GM21576 (cell line): ENCODE measurements at regions not wholly inside any gene's neighbourhood (a gene's known extent, or its start where the extent isn't known, plus 50 kb on each side); places are given as distances from the start of the nearest gene placed in this dataset.

Experiments used
- ATAC-seq: cut with Tn5 transposase; IDR thresholded peaks from one replicate; pipeline ENCODE4 v1.9.1; 2021; ENCODE audit warnings: mild to moderate bottlenecking, moderate library complexity; ENCODE audit not compliant: unreplicated experiment

GRCh38 chr4:62292911-62293310 lies 1092.8 kb downstream of the ADGRL3 start:
- no peak for ATAC-seq

DNA sequence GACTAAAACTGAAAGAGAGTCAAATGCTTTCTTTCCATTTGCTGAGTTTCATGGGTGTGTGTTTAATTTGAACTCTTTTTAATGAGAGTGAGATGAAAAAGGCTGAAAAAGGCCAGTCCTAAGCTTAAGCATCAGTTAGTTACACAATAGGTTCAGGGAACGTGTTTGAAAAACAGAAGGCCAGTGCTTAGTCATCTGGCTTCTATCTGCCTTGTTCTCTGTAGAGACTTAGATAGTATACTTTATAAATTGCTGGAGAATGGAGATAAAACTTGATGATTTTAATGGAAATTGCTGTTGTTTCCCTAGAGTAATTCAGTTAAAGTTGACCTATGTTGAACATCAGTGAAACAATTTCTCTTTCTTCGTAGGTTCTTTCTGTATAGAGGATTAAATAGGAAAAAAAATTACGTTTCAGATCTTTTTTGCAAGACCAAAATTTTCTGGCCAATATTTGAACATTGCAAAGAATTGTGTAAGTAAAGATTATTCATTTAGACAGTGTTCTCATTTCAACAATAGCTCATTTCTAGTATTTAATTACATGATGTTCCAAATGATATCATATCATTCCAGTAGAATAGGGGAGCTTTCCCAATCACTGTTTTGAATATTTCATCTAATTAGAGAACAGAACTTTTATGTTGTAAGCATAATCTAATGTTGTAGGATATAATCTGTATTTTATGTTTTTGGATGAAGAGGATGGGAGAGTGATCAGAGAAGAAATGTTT lies 1088.8 kb downstream of the ADGRL3 start:
- no peak for ATAC-seq

GRCh38 chr4:62285026-62285425 lies 1084.9 kb downstream of the ADGRL3 start:
- no peak for ATAC-seq

- ATAC-seq: no peak
Measured at GRCh38 chr4:62279689-62280088, 1079.6 kb downstream of the ADGRL3 start.

DNA sequence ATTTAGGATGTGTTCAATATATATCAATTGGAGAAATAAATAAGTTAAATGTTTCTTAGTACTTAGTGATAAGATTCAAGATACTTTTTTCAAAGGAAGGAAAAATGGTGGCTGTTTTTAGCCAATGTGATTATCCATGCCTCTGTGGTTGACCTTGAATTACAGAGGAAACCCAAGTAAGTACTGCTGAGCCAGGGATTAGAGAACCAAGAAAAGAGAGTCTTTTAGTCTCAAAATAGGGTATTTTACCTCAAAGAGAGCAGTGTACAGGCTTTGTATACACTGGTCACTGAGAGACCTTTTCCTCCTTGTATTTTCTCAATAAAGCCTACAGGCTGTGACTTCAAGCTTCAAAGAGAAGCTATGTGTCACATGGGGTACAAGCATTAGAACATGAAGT lies 1075.3 kb downstream of the ADGRL3 start:
- ATAC-seq: no peak

- ATAC-seq: no peak
Measured at GRCh38 chr4:62274782-62275181, 1074.7 kb downstream of the ADGRL3 start.

DNA sequence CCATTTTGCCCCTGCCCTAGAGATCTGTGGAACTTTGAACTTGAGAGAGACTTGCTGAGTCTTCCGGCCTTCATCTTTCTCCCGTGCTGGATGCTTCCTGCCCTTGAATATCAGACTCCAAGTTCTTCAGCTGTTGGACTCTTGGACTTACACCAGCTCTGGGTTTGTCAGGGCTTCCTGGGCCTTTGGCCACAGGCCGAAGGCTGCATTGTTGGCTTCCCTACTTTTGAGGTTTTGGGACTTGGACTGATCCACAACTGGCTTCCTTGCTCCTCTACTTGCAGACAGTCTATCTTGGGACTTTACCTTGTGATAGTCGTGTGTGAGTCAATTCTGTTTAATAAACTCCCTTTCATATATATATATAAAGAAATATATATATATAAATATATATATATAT lies 1071.0 kb downstream of the ADGRL3 start:
- no peak for ATAC-seq

- ATAC-seq: no peak
Measured at GRCh38 chr4:62269918-62270317, 1069.8 kb downstream of the ADGRL3 start.

DNA sequence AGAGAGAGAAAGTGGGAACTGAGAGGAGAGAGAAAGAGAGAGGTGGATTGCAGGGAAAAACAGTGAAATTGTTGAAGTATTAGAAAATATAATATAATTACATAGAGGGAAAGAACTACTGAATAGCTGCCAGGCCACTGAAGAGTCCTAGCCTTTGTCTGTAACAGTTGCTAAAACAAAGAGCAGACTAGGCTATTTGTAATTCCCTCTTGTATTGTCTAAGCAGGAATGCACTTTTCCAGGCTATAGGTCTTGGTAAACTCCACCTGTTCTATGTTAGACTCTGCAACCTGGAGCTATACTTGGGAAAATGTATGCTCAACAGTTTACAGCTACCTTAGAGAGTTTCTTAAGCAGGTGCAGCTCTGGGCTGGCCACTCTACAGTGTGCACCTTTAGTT lies 1063.3 kb downstream of the ADGRL3 start:
- ATAC-seq: no peak

DNA sequence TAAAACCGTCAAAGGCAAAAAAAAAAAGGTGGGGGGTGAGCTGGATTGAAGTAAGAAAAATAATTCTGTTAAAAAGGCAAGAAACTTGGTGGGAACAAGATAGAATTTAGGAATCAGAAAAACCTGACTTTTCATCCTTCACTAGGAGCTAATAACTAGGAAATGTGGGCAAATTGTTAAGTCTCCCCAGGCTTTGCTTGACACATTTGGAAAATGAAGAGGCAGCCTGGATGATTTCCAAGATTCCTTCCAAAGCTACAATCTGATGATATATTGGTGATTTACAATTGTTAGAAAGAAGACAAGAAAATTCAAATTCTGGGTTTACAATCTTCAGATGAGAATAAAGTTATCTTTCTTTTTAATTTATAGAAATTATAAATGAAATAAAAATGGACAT lies 1062.5 kb downstream of the ADGRL3 start:
- ATAC-seq: no peak

GRCh38 chr4:62260254-62260653 lies 1060.1 kb downstream of the ADGRL3 start:
- ATAC-seq: no peak

DNA sequence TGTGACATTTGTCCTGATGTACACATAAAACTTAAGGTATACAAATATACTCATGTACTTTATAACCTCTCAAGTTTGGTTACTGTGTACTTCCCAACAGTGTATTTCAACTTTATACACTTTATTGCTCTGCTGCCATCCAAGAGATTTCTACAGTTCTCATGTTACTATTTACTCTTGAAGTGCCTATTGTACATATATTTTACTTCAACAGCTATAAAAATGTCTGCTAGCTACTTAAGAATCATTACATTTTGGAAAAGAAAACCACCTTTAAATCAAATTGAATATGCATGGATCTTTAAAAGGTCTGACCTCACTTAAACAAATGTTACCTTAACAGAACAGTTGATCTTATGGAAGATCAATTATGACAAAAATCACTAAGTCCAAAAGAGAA lies 1056.4 kb downstream of the ADGRL3 start:
- no peak for ATAC-seq

DNA sequence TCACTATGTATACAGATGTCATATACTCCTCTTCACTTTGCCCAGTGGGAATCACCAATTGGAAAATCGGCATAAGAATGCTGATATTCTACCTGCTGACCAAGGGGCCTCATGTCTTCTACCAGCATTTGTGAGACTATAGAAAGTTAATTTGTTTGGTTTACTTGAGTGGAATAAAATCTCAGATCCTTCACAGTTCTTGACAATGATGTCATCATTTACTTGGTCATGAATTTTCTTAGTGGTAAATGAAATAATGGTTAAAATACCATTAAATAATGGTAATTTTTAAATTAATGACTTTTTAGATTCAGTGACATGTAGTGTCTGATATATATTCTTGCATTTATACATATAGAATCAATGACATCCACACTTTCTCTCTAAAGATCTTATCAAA lies 1052.6 kb downstream of the ADGRL3 start:
- ATAC-seq: no peak

- ATAC-seq: no peak
Measured at GRCh38 chr4:62250100-62250499, 1050.0 kb downstream of the ADGRL3 start.

GRCh38 chr4:62243895-62244294 lies 1043.8 kb downstream of the ADGRL3 start:
- ATAC-seq: no peak

DNA sequence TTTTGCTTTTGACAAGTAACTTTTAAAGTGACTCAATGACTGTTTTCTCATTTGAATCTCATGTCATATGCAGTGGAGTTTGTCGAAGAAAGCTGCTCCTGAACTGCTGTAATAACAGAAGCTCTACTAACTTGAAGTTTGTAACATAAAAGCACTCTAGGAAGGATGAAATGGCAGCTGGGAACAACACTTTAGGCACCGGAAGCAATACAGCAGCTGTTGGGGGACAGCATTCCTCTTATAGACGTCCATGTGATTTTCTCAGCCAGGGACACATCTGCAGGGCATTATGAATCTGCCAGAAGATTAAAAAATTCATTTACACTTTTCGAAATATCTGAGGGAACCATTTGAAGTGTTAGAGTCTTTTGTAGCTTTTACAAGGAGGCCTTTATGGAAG lies 1035.8 kb downstream of the ADGRL3 start:
- no peak for ATAC-seq

DNA sequence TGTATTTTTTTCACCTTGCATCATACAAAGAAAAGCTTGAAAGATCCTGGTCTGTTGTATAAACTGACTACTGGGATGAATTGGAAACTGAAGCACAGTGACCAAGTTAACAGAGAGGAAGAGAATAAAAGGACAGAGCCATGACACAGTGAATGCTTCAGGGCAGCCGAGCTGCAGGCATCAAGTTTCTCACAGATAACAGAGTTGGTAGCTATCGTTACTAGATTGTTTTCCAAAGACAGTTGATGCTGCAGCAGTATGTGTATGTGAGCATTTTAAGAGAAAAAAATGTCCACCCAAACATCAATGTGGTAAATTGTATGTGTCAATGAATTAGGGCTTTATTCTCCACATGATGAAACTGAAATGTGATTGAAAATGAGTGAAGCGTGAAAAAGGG lies 1032.7 kb downstream of the ADGRL3 start:
- no peak for ATAC-seq

- ATAC-seq: no peak
Measured at GRCh38 chr4:62231994-62232393, 1031.9 kb downstream of the ADGRL3 start.

DNA sequence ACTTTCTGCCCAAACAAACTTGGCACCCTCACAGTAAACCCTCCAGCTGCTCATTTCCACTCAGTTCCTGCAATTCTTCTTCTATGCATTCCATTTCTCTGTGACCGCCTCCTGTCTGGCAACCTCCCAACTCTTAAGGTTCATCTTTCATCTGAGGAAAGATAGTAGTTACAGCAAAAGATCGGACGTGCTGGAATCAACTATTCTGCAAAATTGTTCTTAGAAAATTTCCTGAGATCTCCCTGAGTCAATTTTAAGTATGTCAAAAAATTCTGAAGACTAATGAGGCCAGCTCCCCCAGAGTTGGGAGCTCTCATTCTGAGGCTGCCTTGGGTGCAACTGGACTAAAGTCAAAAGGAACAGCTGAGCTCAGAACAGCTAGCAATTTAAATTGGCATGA lies 1026.0 kb downstream of the ADGRL3 start:
- ATAC-seq: no peak

DNA sequence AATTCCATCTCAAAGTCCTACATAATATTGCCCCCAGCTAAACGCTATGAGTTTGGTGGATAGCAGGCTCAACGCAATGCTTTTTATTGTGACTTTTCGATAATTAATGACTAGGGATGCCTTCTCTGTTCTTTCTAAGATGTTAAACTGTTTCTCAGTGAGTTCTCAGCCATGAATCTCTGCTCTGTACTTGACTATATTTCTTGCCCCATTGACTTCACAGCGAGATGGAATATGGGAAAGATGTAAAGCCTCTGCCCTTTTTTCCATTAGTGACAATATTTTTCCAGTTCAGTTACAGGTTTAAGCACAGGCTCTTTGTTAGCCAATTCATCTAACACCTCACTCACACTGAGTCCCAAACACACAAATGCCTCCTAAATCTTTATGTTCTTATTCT lies 1022.0 kb downstream of the ADGRL3 start:
- ATAC-seq: no peak

DNA sequence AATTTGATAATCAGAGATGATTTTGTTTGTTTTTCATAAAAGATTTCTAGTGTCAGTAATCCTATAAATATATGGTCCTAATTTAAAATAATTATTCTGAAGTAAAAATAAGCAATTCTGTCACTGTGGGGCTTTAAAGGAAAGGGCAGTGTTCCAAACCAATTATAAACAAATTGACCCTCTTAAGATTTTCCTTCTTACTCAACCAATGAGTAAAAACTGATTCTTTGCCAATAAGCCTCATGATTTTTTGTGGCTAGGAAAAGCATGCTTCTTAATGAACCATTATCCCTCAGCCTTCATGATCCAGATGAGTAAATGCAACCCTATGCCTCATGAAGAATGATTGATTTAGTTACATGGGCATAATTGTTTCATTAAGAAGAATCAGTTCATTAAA lies 1010.4 kb downstream of the ADGRL3 start:
- ATAC-seq: no peak

DNA sequence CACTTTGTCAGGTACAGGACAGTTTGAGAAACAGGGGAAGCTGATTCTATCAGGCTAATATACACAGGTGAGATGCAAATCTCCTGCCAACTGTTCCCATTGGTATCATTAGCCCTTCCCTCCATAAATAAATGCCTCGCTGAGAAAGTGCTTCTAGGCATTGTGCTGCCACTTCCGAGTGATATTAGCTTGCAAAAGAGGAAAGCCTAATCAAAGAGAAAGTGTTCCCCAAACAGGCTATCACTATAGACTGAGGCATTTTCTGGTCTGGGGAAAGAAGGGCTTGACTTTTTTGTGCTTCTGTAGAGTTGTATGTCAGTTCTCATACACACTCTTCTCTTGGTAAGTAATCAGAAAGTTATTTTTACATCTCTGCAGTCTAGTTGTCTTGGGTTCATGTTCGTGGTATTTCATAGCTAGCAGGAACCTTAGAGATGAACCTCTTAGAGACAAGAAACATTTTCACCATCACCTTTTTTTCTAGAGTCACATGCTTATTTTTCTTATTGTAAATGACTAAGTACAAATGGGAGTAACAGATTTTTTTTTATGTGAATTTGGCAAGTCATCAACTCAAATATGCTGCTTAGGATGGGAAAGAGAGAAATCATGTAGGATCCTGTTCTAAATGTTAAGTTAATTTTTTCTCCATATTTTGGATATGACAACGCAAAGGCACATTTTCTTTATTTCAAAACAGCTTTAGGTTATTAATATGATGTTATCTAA lies 1009.8 kb downstream of the ADGRL3 start:
- no peak for ATAC-seq

DNA sequence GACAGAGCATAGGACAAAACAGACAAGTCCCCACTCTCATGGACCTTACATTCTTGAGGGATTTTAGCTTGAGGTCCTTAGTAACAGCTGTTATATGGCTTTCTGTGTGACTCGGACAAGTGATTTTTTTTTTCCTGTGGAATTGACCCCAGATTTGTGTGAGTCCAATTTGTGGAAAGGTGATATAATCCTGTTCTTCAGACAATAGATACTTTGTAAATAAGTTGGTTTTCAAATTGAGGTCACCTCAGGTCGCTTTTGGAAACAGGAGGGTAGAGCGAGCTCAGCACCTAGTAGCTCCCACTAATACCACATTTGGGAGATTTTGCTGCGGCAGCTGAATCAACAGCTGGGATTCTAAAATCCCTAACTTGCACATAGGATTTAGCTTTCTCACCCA lies 1008.8 kb downstream of the ADGRL3 start:
- ATAC-seq: no peak
